ENCODE measurements at regions not wholly inside any gene's neighbourhood (a gene's known extent, or its start where the extent isn't known, plus 50 kb on each side); places are given as distances from the start of the nearest gene placed in this dataset.

DNA sequence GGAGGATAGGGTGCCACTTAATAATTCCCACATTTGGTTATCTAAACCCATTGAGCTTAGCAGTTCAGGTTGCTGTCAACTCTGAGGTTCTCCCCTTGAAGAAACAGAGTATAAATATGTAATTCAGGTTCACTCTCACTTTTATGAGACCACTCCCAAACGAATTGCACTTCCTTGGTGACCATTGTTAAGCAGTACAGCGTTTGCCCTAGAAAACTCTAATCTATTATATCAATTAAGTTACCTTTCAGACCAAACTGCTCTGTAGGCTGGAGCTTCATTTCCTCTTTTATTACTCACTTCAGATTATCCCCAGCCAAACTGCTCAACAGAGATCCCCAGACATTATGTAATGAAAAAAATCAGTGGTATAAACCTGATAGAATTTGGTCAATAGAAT, 1317.0 kb upstream of the ACO1 start:
- no peak for DNase-seq

DNA sequence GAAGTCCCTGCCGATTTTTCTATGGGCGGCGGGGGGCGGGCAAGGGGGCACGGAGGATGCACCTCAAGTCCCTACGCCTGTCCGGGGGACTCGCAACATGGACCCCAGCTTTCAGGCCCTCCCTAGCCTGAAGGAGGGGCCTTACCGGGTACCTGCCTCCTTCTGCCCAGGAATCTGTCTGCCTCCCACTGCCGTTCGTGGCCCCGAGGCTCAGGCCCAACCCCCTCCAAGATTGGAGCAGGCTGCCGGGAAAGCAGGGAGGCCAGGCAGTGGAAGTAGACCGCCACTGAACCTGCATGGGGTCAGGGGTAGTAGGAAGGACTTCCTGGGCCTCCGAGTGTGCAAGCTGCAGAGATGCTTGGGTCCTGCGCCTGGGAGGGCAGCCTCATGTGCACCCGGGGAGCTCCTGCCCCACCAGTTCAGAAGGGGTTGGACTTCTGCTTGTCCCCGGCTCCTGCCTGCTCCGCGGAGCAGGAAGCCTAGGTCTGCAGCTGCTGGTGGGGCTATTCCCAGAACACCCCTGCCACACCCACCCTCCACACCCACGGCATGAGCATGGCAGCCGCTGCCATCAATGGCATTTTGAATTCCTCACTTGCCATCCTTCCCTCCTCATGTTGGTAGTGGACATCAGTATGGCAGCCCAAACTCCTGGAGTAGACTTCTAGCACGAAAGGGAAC, 1312.7 kb upstream of the ACO1 start:
- no peak for DNase-seq

DNA sequence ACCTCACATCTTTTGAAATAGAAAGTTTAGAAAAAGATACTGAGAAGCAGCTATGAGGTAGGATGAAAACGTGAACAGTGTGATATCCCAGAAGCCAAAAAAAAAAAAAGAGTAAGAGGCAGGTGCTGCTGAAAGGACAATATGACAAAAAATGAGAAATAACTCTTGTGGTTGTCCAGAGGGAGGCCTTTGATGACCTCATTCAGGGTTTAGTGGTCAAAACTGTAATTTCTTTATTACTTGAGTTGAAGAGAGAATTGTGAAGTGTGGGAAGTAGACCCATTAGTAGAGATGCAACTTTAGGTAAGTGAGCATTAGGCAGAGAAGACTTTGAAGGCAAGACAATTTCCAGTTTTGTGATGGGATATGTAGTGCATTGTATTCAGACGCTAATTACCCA, 1306.3 kb upstream of the ACO1 start:
- DNase-seq = no peak

DNA sequence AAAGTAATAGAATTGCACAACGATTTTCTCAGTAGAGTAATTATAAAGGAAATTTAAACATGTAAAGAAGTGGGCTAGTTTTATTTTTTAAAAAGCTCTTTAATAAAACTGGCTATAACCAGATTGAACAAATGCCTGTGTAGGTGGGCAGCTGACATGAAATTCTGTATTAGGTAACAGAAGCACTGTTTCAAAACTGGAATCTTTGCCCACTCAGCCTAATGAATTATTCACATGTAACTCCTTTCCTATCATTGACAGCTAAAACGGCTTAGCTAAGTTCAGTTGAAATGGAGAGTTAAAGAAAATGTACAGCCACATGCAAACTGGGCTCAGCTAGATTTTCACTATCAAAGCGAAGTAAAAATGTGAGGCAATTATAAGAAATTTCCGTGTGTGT, 1300.1 kb upstream of the ACO1 start:
- no peak for DNase-seq

DNA sequence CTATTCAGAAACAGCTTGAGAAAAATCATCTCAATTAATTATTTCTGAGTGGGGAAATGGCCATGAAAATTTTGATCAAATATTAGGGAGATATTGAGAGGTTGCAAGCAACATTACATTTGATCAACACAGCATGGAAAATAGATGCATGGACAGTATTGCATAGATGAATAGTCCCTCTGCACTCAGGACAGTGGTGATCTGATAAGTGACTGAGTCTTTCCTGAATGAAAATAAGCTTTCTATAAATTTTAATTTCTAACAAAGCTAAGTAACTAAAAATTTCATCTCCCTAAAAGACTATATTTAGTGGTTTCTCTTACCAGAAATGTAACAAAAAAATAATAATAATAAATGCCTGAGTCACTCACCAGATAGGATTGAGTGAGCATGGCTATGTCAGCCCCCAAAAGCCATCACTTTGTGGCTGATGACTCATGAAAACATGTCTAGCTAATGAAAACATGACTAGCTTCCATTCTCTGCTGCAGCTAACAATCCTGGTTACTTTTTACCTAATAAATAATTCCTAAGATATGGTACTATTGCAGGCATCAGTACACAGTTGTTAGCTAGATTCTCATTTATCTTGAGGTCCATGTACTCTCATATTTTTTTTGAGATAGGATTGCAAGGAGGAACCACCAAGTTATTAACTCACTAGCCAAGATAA, 1294.8 kb upstream of the ACO1 start:
- no peak for DNase-seq

DNA sequence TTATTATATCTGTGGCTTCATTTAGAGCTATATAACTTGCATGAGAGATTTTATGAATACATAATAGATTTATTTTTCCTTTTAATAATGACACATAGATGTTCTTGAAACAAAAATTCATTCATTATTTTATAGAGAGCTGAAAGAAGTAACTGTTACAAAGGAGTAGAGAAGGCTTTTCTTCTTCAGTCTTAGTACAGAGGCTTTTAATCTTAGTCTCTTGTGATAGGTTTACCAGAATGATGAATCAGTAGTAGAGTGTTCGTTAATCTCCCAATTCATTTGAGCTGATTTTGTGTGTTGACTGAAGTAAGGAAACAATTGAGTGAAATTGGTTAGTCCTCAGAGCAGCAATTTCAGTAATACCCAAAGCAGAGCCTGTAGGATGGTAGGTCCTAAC, 1284.1 kb upstream of the ACO1 start:
- no peak for DNase-seq

DNA sequence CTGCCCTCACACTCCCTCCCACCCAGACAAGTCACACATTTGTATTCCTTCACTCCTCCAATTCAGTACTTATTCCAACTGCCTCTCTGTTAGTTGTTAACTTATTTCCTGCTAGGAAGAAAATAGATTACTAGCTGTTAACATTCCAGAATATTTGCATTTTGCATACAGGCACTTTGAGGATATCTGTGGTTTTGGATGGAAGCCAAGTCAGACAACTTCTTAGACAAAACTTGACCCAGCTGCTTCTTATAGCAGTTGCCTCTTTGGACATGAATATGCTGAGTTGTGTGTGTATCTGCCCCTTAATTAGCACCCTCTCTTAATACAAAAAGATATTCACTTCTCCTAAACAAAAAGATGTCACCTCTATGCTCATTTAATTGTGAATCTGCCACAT, 1280.6 kb upstream of the ACO1 start:
- no peak for DNase-seq

DNA sequence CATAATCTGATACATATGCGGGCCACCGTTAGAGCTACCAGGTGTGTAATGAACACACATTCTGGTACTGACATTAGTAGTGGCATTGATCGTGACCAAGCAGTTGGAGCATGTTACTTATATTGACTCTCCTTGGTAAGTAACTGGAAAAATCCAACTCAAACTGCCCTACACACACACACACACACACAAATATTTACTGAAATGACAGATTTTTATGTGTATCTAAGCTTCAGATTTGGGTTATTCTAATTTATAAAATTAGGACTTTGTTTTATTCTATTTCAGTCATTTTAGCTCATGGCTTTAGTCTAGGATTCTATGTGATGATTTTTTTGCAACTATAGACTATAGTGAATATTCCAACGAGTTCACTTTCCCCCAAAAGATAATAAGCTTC, 1280.2 kb upstream of the ACO1 start:
- no peak for DNase-seq

DNA sequence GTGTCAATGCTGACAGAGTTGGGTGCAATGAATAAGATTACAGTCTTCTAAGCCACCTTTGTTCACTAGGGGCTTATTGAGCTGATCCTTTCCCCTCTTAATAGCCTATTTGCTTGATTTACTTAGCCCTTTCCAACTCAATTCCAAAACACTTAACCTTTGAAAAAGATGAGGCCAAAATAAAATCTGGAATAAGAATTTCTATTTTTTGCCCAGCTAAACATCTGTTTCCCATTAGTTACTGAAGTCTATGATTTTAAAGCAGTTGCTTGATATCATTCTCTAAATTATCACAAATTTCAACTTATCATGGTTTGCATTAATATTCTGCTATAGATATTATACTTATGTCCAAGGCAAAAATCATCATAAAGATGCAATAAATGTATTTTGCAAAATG, 1272.0 kb upstream of the ACO1 start:
- DNase-seq = no peak

DNA sequence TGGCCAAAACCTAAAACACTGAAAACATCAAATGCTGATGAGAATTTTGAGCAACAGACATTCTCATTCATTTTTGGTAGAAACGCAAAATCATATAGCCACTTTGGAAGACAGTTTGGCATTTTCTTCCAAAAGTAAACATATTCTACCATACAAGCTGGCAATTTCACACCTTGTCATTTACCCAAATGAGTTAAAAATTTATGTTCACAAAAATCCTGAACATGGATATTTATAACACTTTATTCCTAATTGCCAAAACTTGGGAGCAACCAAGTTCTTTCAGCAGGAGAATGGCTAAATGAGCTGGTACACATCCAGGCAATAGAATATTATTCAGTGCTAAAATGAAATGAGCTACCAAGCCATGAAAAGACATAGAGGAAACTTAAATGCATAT, 1270.1 kb upstream of the ACO1 start:
- DNase-seq = no peak

DNA sequence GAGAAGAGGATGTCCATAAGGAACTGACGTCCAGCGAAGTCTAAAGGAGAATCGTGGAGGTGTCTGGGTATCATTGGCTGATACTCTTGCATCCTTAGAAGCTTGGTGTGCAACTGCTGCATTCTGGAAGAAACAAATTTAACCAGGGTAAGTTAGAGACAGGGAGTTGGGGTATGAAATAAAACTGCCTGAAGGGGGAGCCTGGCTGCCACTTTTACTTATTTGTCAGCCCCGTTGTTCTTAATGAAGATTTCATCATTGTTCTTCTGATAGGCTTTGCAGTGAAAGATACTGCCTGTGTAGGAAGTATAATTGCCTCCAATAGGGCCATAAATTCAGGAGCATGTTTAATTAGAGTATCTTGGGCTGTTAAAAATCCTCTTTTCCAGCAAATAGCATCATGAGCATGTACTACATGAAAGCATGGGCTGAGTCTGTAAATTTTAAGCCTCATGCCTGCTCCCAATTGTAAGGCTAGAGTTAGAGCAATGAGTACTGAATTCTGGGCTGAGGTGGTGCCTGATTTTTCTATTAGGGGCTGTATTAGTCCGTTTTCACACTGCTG, 1264.5 kb upstream of the ACO1 start:
- peak in 1 of 3 experiments; percentile 50 for DNase-seq

DNA sequence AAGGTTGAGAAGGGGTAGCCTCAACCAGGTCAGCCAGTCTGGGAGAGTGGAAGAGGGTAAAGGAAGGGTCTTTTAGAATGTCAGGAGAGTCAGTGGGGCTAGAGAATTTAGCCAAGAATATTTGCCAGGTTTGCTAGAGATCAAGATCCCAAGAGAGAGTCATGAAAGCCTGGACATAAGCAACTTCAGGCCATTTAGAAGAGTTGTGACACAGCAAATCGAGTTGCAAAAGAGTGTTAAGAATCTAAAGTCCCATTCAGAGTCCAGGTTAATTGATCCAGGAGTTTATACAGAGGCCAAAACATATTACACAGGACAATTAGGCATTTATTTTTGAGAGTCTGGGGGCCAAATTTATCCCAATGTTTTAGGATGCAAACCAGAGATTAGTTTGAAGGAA, 1260.1 kb upstream of the ACO1 start:
- no peak for DNase-seq

DNA sequence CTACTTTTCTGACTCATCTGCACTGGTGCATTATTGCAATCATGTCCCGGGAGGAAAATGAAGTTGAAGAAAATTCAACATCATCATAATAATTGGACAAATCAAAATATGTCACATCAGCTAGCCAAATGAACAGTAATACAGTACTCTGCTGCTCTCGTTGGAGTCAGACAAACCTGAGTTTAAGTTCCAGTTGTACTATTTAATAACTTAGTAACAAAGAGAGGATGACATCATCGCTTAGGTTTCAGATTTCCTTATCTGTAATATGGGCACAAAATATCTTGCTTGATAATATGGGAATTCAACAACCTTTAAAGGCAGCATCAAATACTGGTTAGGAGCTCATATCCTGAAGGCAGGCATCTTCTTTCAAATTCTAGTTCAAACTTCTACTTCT, 1248.9 kb upstream of the ACO1 start:
- no peak for DNase-seq

DNA sequence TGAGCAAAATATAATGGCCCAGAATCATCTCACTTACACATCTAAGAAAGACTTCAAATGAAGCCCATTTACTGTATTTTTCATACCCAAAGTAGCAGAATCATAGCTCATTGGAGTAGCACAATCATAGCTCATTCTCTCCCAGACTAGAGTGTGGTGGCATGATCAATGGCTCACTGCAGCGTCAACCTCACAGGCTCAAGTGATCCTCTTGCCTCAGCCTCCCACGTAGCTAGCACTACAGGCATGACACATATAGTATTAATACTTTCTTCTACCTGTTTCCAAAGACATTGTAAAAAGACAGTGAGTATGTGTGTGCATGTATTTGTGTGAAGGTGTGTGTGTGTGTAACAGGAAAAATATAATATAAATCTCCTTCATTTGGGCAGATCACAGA, 1247.9 kb upstream of the ACO1 start:
- DNase-seq = no peak

DNA sequence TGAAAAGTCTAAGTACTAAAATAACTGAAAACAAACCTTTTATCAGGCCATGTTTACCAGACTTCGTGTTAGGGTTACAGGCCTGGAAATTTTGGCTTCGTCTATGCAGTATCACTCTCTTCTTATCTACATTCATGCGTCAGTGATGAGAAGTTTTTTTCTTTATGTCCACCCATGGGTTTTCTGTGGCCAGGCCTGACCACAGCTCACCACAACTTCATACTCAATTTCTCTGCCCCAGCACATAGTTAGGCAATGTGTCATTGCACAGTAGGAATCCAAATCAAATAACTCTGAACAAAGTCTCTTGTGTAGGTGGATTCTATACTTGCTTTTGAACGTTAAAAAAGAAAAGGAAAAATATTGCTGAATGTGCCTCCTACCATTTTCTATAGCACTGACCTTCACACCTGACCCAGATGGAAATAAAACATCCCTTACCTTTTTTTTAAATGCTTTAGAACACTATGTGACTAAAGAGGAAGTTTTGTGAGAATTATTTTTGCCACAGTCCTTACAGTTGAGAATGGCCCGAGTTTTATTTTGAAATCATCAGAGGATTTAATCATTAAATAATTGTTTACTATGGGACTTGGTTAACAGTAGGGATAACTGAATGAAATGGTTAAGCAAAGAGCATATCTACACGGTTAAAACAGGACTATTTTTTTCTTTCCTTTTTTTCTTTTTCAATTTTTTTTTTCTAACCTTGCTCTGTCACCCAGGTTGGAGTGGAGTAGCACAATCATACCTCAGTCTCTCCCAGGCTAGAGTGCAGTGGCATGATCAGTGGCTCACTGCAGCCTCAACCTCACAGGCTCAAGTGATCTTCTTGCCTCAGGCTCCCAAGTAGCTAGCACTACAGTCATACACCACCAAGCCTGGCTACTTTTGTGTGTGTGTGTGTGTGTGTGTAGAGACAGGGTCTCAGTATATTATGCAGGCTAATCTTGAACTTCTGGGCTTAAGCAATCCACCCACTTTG, 1247.0 kb upstream of the ACO1 start:
- no peak for DNase-seq

DNA sequence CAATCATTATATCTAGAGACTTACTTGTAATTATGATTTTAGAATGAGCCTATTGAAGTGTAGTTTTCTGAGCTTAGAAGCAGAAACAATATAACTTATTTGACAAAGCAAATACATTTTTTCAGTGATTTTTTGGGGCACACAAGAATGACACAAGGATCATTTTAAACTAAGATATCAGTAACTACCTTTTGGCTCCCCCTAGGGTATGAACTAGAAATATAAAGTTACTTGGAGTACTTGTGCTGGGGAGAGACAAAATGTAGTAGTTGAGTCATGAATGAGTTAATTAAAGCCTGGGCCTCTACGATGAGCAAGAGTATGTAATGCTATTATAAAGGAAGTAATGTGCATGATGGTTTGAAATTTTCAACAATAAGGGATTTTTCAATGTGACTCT, 1244.1 kb upstream of the ACO1 start:
- DNase-seq = peak in 1 of 3 experiments; percentile 27

DNA sequence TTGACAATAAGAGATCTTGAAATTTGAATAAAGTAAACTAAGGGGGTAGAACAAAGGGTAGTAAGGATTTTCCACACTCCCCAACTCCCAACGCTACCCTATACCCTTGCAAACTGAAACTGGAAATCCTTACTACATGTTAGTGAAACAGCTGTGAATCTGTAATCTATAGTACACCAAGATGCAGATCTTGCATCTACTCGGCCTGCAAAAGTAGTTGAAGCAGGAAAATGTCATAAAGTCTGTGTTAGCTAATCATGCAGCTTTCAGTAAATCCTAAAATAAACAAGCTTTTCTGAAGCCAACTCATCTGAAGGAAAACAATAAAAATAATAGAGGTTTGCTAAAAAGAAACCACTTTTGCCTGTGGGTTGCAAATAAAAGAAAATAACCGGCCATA, 1242.0 kb upstream of the ACO1 start:
- no peak for DNase-seq

DNA sequence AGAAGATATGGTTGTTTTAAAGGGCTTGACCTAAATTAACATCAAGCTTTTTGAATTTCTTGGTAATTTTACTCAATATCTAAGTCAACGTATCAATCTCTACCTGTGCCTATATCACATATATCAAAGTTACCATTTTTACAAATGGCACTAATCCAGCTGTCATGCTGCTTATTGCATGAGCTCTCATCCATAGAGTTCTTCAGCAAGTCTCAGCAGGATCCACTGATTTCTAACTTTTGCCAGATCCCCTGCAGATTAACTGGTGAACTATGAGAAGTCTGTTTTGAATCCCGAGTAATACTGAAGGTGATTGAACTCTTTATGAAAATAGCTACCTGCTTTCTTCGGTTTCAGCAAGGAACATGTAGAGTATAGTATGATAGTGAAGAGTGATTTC, 1239.8 kb upstream of the ACO1 start:
- DNase-seq = no peak

DNA sequence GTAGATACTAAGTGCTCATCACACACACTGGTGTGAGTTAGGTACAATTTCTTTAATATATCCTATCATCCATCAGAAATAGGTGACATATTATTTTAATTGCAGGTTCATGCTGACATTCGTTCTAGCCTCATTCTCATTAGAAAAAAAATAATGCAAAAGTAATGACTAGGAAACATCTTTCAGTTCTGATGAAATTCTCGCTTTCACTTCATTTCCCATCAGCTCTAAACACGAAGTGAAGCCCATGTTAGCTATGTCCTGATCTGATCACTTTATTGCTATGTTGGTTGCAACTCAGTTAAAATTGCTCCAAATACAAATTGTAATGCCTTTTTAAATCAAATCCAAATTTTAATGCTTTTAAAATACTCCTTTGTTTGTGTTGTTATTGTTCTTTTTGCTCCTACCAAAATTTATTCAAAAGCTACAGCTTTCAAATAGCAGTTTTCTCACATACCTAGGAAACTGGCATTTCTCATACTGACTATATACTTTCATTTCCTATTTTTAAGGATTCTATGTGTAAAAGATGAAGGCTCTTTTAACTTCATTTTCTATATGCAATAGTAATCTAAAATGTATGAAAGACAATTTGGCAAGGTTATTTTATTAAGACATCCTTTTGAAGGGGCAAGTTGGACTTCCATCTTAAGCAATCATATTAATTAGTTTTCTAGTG, 1237.8 kb upstream of the ACO1 start:
- DNase-seq = no peak

DNA sequence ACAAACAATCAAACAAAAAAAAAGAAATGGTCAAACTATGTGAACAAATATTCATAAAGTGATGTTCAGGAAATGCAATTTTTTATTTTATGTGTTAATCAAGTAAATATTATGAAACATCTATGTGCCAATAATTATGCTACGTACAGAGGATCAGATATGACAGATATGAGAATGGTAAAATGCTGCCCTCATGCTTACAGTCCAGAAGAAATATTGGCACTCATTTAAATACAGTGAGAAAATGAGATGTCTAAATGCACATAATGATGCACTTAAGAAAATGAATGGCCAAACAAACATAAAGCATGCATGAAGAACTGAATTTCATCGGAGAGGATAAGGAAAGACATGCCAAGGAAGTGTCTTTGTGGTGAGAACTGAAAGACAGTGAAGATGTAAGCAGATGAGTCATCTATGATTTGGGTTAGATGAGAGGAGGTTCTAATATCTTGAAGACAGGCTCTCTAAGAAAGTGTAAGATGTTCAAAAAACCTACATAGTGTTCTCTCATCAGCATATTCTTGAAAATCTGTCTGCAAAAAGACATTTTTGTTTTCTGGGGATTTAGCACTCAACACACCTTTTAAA, 1231.1 kb upstream of the ACO1 start:
- DNase-seq = no peak

DNA sequence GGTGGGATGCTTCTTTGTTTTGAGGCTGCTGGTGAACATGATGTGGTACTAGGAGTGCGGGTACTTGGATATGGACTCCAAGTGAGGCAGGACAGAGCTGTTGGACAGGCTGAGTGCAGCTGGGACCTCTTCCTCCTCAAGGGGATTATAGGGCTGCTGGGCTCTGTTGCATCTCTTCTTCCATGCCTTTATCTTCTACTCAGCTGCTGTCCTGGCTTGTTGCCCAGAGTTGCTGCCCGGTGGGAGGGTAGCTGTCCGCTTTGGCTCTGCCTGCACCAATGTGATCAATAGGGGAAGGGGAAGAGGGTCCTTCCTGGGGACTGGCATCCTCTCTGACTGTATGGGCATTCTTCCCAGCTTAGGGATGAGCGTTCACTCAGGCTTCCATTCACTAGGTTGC, 1217.9 kb upstream of the ACO1 start:
- DNase-seq = no peak

DNA sequence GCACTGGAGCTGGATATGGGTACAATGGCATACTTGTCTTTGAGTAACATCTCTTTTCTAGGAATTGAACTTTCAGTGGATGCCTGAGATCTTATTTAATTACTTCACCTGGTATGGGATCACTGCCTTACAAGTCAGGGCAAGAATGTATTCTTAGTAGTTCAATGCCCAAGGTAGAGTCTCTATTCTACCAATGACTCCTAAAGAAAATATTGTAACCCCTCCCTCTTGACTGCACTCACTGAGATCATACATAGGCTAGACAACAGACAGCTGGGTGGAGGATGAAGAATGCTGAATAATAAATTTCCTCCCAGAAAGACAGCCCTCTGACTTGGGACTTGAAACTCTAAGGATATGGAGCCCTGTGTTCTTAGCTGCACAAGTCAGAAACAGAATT, 1216.3 kb upstream of the ACO1 start:
- no peak for DNase-seq

DNA sequence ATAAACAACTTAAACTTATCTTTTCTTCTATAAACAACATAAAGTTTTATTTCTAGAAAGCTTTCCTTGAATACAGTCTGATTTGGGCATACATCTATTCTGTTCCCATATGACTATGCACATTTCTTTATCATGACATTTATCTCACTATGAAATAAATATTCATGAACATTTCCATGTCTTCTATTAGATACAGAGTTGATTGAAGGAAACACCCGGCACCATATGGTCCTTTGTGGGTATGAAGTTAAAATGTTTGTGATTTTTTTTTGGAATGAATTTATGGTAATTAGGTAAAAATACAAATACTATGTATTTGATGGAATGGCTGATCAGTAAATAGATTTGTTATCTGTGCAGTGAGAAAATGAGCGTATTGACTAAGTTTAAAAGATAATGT, 1209.8 kb upstream of the ACO1 start:
- no peak for DNase-seq
